ENCODE measurements at regions not wholly inside any gene's neighbourhood (a gene's known extent, or its start where the extent isn't known, plus 50 kb on each side); places are given as distances from the start of the nearest gene placed in this dataset.

DNA sequence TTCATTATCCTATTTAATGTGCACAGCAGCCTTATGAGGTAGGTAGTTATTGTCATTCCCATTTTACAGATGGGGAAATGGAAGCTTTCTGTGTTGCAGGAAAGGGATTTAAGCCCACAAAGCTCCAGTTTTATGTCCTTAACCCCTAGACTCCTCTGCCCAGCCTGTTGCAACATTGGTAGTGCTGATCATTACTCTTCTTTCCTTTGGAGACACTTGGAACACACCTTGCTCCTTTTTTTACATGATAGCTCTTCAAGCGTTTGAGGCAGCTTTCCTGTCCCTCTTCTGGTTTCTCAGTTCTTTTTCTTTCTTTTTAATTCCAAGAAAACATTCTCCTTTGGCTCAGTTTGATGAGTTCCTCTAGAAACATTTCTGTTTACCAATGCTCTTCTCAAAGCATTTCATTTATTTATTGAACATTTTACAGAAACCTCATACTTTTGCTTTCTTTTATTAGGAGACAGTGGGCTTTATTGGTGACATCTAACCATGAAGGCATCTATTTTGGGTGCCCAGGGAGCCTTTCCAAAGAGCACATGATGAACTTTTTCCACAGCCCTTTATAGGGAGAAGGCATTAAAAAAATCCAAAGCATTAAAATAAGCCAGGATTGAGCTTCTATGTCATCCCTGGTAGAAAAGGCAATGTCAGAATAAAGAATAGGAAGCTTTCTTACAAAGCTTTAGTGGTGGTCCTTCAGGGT, 218.0 kb downstream of the TMEM38B start:
- no peak for DNase-seq (ENCODE audit: low read depth)
- TF ChIP-seq, protein P1, sequence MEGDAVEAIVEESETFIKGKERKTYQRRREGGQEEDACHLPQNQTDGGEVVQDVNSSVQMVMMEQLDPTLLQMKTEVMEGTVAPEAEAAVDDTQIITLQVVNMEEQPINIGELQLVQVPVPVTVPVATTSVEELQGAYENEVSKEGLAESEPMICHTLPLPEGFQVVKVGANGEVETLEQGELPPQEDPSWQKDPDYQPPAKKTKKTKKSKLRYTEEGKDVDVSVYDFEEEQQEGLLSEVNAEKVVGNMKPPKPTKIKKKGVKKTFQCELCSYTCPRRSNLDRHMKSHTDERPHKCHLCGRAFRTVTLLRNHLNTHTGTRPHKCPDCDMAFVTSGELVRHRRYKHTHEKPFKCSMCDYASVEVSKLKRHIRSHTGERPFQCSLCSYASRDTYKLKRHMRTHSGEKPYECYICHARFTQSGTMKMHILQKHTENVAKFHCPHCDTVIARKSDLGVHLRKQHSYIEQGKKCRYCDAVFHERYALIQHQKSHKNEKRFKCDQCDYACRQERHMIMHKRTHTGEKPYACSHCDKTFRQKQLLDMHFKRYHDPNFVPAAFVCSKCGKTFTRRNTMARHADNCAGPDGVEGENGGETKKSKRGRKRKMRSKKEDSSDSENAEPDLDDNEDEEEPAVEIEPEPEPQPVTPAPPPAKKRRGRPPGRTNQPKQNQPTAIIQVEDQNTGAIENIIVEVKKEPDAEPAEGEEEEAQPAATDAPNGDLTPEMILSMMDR (conservative IDR thresholded peaks at IDR 0.05; ENCODE audit: low read depth, low read length) = no peak
- H3K4me3 ChIP-seq (ENCODE audit: low read depth, low read length) = no peak overlapping the region

DNA sequence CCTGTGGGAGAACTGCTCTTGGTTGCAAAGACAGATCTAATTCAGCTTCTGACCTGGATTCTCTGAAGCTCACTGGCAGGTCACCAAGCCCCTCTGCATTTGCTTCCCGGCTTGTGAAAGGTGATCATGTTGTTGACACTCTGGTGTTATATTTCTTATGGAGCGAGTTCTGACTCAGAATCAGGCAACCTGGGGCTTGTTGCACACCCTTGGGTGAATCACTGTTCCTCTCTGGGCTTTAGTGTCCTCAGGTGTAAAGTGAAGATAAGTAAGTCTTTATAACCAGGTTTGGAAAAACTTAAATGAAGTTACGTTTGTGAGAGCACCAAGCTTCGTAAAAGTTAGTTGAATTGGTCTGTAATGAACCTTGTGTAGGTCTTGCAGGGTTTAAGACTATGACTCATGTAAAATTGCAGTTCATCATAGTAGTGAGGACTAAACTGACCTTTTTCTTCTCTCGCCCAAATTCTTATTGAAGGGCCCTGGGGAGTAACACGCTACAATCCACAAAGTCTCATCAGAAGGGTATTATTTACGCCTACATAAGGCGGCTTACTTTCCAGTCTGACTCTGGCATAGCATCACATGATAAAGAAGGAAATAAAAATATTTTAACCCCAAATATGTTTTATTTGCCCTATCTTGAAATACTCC, 218.6 kb downstream of the TMEM38B start:
- TF ChIP-seq, protein P1 (conservative IDR thresholded peaks at IDR 0.05; ENCODE audit: low read depth, low read length) = no peak
- no peak overlapping the region for H3K4me3 ChIP-seq (ENCODE audit: low read depth, low read length)
- no peak for DNase-seq (ENCODE audit: low read depth)

DNA sequence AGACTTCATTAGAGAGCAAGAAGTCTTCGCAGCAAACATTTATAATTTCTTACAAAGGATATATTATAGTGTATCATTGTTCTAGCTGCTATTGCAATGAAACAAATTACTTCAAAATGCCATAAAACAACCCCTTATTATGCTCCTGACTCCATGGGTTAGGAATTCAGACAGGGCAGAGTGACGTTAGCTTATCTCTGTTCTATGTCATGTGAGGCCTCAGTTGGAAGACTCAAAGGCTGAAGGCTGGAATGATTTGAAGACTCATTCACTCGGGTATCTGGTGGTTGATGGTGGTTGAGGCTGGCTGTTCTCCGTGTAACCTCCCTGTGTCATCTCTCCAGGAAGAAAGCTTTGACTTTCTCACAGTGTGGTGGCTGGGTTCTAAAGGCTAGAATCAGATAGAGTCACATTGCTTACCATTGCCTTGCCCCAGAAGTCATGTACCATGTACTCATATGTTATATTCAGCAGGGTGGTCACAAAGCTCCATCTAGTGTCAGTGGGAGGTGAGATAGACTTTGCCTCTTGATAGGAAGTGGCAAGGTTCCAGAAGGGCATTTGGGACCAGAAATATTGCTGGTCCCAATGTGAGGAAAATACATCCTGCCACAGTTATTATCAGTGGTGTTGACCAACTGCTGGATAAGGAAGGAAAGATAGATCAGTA, 226.9 kb downstream of the TMEM38B start:
- TF ChIP-seq, protein P1 (conservative IDR thresholded peaks at IDR 0.05; ENCODE audit: low read depth, low read length) = no peak
- peak; percentile 3 for DNase-seq (ENCODE audit: low read depth)
- H3K4me3 ChIP-seq (ENCODE audit: low read depth, low read length) = no peak overlapping the region

DNA sequence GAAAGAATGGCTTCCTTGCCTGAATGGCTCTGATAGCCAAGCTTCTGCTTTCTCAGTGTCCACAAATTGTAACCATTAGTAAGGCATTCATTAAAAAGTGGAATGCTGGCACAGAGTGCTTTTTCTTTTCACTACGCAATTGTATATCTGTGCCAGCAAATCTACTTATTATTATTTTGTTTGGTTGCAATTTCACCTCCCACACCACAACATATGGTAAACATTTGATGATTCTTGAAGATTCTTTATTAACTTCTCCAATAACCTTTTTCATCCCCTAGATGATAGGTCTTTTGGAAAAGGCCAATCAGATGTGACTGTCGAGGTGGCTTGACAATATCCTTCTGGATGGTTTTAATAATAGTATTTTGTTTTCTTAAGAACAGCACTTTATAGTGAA, 234.1 kb downstream of the TMEM38B start:
- no peak overlapping the region for H3K4me3 ChIP-seq (ENCODE audit: low read depth, low read length)
- no peak for DNase-seq (ENCODE audit: low read depth)
- TF ChIP-seq, protein P1 (conservative IDR thresholded peaks at IDR 0.05; ENCODE audit: low read depth, low read length) = no peak

DNA sequence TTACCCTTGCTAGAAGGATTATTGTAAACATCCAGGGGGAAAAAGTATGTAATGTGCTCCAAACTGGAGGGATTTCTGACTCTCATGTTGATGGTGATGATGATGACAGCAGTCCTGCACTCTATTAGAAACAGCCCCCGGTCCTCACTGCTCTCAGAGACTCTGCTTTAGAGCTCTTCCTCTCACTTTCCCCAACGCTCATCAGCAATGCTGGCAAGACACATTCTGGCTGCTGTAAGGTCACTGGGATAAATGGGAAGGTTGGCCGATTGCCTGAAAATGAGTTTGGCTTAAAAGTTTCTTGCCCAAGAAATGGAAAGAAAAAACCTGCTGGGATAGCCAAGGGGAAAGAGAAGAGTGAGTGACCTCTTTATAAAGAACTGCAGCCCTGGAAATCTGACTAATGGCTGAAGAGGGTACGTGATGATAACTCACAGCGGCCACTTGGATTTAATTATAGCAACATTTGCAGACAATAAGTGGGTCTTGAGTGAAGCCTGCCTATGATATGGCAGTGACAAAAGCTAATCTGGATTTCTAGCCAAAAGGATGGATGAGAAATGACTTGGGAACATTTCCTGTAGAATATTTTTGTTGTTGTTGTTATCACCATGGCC, 235.8 kb downstream of the TMEM38B start:
- H3K4me3 ChIP-seq (ENCODE audit: low read depth, low read length) = no peak overlapping the region
- no peak for DNase-seq (ENCODE audit: low read depth)
- TF ChIP-seq, protein P1 (conservative IDR thresholded peaks at IDR 0.05; ENCODE audit: low read depth, low read length) = no peak

DNA sequence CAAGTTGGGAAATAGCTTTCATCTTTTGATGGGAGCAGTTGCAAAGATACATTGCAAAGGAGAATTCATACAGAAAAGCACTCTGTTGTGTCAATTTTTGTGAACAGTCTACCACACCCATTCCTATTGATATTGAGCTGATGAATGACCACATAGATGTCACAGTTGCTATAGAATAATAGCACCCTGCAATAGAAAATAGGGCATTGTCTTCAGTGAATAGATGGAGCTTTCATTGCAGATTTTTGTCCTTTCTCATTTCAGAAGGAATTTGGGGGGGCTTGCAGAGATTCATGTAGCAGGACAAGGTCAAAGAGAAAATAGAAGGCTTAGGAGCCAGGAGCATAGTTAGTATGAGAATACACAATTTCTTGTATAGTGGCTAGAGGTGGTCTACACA, 237.9 kb downstream of the TMEM38B start:
- no peak for DNase-seq (ENCODE audit: low read depth)
- H3K4me3 ChIP-seq (ENCODE audit: low read depth, low read length) = no peak overlapping the region
- TF ChIP-seq, protein P1 (conservative IDR thresholded peaks at IDR 0.05; ENCODE audit: low read depth, low read length) = no peak
